Memory B cell (primary cell): ENCODE measurements at regions not wholly inside any gene's neighbourhood (a gene's known extent, or its start where the extent isn't known, plus 50 kb on each side); places are given as distances from the start of the nearest gene placed in this dataset.
"Not testable (repeated sequence)": the region's sequence is repeated elsewhere in the genome, so short reads cannot be mapped to it uniquely, and the experiment has no call there.

Experiments
- ATAC-seq: fragments of 150-1000 bp; cut with Tn5 transposase; 2 replicates; pipeline ENCODE4 v1.10.0; 2021; ENCODE audit warnings: low read depth, mild to moderate bottlenecking, moderate library complexity
- DNase-seq, 2 donors: peaks; one replicate each; pipeline ENCODE4 v3.0.0; 2022; ENCODE audit warnings: low spot score in 2 of 2
- H3K27ac Mint-ChIP-seq: one replicate; pipeline ENCODE4 v1.8.0; 2022; ENCODE audit warnings: mild to moderate bottlenecking, moderate library complexity, mixed read lengths
- H3K27me3 Mint-ChIP-seq: one replicate; pipeline ENCODE4 v1.8.0; 2022; ENCODE audit warnings: mixed read lengths
- H3K36me3 Mint-ChIP-seq: one replicate; pipeline ENCODE4 v1.8.0; 2022; ENCODE audit warnings: mild to moderate bottlenecking, mixed read lengths
- H3K4me1 Mint-ChIP-seq: one replicate; pipeline ENCODE4 v1.8.0; 2022; ENCODE audit warnings: mixed read lengths
- H3K4me3 Mint-ChIP-seq: one replicate; pipeline ENCODE4 v1.8.0; 2022; ENCODE audit warnings: mild to moderate bottlenecking, moderate library complexity, mixed read lengths
- H3K9me3 Mint-ChIP-seq: one replicate; pipeline ENCODE4 v1.8.0; 2022; ENCODE audit warnings: mixed read lengths

DNA sequence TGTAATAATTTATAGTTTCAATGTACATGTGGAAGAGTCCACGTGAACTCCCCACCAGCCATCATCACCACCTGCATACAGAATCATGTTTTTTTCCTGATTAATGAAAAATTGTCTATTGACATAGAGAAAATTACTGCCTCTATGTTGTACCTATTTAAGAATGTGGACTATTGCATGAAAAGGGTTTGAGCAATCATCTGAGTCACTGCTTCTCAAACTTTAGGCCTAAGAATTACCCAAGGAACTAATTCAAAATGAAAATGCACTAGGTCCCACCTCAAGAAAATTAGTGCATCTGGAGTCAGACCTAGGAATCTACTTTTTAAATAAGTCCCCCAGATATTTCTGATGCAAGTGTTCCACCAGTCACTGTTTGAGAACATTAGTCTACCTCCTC, 709.3 kb downstream of the MAT2B start:
- Mint-ChIP-seq H3K9me3 (peaks cover 4% of the 10 kb centered on the region), H3K4me1 (no peaks in the 10 kb centered on the region), H3K27me3 (no peaks in the 10 kb centered on the region), H3K27ac (no peak overlapping the region), H3K36me3 (no peaks in the 10 kb centered on the region), H3K4me3 (no peak overlapping the region)
- ATAC-seq (no peak), DNase-seq (no peak)

- Mint-ChIP-seq H3K36me3 (no peaks in the 10 kb centered on the region), H3K27ac (no peak overlapping the region), H3K9me3 (peaks cover 4% of the 10 kb centered on the region), H3K4me1 (no peaks in the 10 kb centered on the region), H3K27me3 (no peaks in the 10 kb centered on the region), H3K4me3 (no peak overlapping the region)
- ATAC-seq (no peak), DNase-seq (no peak)
Observed at GRCh38 chr5:164217464-164217863, 712.0 kb downstream of the MAT2B start.

GRCh38 chr5:164220522-164220921, 715.1 kb downstream of the MAT2B start:
- Mint-ChIP-seq H3K27me3 (no peaks in the 10 kb centered on the region), H3K9me3 (peaks cover 4% of the 10 kb centered on the region), H3K4me1 (no peaks in the 10 kb centered on the region), H3K36me3 (no peaks in the 10 kb centered on the region), H3K27ac (no peak overlapping the region), H3K4me3 (no peak overlapping the region)
- ATAC-seq (no peak), DNase-seq (no peak)

- no peaks in the 10 kb centered on the region for H3K27me3 Mint-ChIP-seq
- DNase-seq (no peak), ATAC-seq (no peak)
- H3K4me1 Mint-ChIP-seq: no peaks in the 10 kb centered on the region
- H3K36me3 Mint-ChIP-seq: no peaks in the 10 kb centered on the region
- H3K9me3 Mint-ChIP-seq: no peaks in the 10 kb centered on the region
- no peak overlapping the region for H3K4me3 Mint-ChIP-seq
- no peak overlapping the region for H3K27ac Mint-ChIP-seq
Observed at GRCh38 chr5:164224236-164224635, 718.8 kb downstream of the MAT2B start.

DNA sequence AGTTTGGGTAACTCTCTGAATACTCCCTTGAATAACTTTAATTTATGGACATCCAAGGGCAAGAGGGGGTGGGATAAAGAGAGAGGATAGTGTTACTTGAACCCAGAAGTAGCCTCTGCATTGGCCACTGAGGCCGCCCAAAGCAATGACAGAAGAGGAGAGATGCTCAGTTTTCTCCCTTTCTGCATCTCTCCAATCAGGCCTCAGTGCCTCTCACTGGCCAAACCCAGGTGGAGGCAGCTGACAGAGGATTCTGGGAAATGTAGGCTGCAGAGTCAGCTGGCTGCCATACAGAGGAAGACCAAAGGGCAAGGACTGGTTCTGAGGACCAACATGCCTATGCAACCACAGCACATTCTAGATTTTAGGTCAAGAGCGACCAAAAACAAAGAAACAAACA, 719.4 kb downstream of the MAT2B start:
- Mint-ChIP-seq H3K4me3 (no peak overlapping the region), H3K9me3 (no peaks in the 10 kb centered on the region), H3K4me1 (no peaks in the 10 kb centered on the region), H3K36me3 (no peaks in the 10 kb centered on the region), H3K27me3 (no peaks in the 10 kb centered on the region), H3K27ac (no peak overlapping the region)
- ATAC-seq (no peak), DNase-seq (no peak)

DNA sequence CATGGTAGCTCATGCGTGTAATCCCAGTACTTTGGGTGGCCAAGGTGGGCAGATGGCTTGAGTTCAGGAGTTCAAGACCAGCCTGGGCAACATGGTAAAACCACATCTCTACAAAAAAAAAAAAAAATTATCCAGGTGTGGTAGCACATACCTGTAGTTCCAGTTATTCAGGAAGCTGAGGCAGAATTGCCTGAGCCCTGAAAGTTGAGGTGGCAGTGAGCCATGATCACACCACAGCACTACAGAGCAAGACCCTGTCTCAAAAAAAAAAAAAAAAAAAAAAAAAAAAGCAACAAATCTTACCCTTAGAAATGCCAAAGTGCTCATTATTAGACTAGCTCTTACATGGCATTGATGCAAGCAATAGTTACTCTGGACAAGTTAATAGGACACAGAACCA, 724.9 kb downstream of the MAT2B start:
- no peaks in the 10 kb centered on the region for H3K4me1 Mint-ChIP-seq
- DNase-seq: no peak
- no peak for ATAC-seq
- H3K27me3 Mint-ChIP-seq: no peaks in the 10 kb centered on the region
- H3K36me3 Mint-ChIP-seq: no peaks in the 10 kb centered on the region
- no peak overlapping the region for H3K4me3 Mint-ChIP-seq
- H3K9me3 Mint-ChIP-seq: no peaks in the 10 kb centered on the region
- no peak overlapping the region for H3K27ac Mint-ChIP-seq

- Mint-ChIP-seq H3K36me3 (no peaks in the 10 kb centered on the region), H3K4me3 (no peak overlapping the region), H3K27me3 (no peaks in the 10 kb centered on the region), H3K27ac (no peak overlapping the region), H3K4me1 (peaks cover 3% of the 10 kb centered on the region), H3K9me3 (no peaks in the 10 kb centered on the region)
- DNase-seq: no peak
- no peak for ATAC-seq
Observed at GRCh38 chr5:164233791-164234190, 728.4 kb downstream of the MAT2B start.

- H3K27me3 Mint-ChIP-seq: no peaks in the 10 kb centered on the region
Observed at GRCh38 chr5:164234321-164234720, 728.9 kb downstream of the MAT2B start.

DNA sequence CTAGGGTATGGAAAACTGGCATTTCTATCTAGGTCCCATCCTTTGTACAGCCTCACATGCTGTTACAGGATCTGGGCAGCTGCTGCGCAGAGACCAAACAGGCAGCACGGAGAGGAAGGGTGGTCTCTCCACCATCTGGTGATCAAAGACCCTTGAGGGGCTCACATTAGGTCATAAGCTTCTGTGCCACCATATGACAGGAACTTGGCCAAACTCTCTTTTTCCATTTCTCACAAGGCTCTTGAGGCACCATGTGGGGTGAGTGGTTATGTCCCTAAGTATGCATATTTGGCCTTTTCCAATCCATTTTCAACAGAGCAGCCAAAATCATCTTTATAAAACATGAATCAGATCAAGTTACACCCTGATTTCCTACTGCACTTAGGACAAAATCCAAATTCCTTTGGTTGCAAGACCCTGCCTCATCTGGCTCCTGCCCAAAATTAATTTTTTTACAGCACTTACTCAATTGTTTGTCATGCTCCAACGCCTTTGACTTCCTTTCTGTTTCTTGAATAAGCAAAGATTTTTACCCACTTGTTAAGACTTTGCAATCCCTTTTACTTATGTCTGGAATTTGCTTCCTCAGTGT, 730.0 kb downstream of the MAT2B start:
- ATAC-seq: no peak

More at GRCh38 chr5:164234321-164234720, 728.9 kb downstream of the MAT2B start:
- Mint-ChIP-seq H3K36me3 (no peaks in the 10 kb centered on the region), H3K4me1 (peaks cover 3% of the 10 kb centered on the region), H3K9me3 (no peaks in the 10 kb centered on the region), H3K4me3 (no peak overlapping the region), H3K27ac (no peak overlapping the region)
- no peak for DNase-seq
- no peak for ATAC-seq

DNA sequence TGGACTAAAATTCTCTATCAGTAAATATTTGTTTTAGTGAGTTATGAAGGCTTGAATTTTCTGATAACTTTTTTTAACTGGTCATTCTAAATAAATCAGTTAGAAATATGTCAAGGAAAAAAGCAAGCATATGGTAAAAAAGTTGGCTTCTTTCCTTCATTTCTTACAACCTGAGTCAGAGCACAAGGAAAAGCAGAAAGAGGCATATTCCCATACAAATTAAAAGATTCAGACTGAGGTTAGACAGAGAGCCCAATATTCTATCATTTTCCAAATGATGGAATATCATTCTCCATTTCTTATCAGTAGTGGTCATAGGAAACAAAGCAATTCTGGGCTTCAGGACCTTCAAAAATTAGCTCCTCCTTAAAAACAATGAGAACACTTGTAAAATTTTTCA, 732.1 kb downstream of the MAT2B start:
- no peak overlapping the region for H3K4me3 Mint-ChIP-seq
- DNase-seq (no peak), ATAC-seq (no peak)

More for the DNA sequence above, 730.0 kb downstream of the MAT2B start:
- no peak overlapping the region for H3K4me3 Mint-ChIP-seq
- H3K36me3 Mint-ChIP-seq: no peaks in the 10 kb centered on the region
- H3K4me1 Mint-ChIP-seq: peaks cover 5% of the 10 kb centered on the region
- no peaks in the 10 kb centered on the region for H3K27me3 Mint-ChIP-seq
- H3K27ac Mint-ChIP-seq: no peak overlapping the region
- DNase-seq: no peak
- no peaks in the 10 kb centered on the region for H3K9me3 Mint-ChIP-seq

GRCh38 chr5:164251781-164252180, 746.4 kb downstream of the MAT2B start:
- not testable (repeated sequence) for H3K27ac Mint-ChIP-seq, ATAC-seq, DNase-seq, H3K4me3 Mint-ChIP-seq, H3K36me3 Mint-ChIP-seq, H3K27me3 Mint-ChIP-seq, H3K4me1 Mint-ChIP-seq, H3K9me3 Mint-ChIP-seq

More for the DNA sequence above, 732.1 kb downstream of the MAT2B start:
- Mint-ChIP-seq H3K4me1 (peaks cover 5% of the 10 kb centered on the region), H3K9me3 (no peaks in the 10 kb centered on the region), H3K27me3 (no peaks in the 10 kb centered on the region), H3K36me3 (no peaks in the 10 kb centered on the region), H3K27ac (no peak overlapping the region)

- ATAC-seq (no peak), DNase-seq (no peak)
- Mint-ChIP-seq H3K9me3 (peaks cover 1% of the 10 kb centered on the region), H3K36me3 (no peaks in the 10 kb centered on the region), H3K27me3 (peaks cover 2% of the 10 kb centered on the region), H3K4me3 (no peak overlapping the region), H3K27ac (no peak overlapping the region), H3K4me1 (peaks cover 3% of the 10 kb centered on the region)
Observed at GRCh38 chr5:164253764-164254163, 748.3 kb downstream of the MAT2B start.

- Mint-ChIP-seq H3K27me3 (peaks cover 2% of the 10 kb centered on the region), H3K27ac (no peak overlapping the region), H3K4me1 (peaks cover 3% of the 10 kb centered on the region), H3K4me3 (no peak overlapping the region), H3K36me3 (no peaks in the 10 kb centered on the region), H3K9me3 (peaks cover 1% of the 10 kb centered on the region)
- DNase-seq (no peak), ATAC-seq (no peak)
Observed at GRCh38 chr5:164255598-164256213, 750.3 kb downstream of the MAT2B start.

DNA sequence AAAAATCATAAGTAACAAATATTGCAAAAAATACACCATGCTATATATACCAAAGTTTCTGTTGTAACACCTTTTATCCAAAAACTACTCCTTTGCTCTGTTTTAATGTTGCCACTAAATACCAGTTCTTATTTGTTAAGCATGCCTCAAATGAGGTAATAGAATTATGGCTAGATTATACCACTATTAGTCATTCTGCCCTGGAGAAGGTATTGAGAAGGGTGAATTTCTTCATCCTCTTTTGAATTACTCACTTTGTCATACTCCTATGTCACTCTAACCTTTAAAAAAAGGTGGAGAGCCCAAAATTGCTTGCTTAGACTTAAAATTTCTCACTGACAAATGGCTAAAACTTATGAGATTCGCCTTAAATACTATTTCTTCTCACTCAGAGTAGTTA, 750.9 kb downstream of the MAT2B start:
- Mint-ChIP-seq H3K4me1 (peaks cover 3% of the 10 kb centered on the region), H3K36me3 (no peaks in the 10 kb centered on the region), H3K9me3 (peaks cover 1% of the 10 kb centered on the region), H3K4me3 (no peak overlapping the region), H3K27ac (no peak overlapping the region), H3K27me3 (peaks cover 2% of the 10 kb centered on the region)
- DNase-seq (no peak), ATAC-seq (no peak)

GRCh38 chr5:164256954-164257353, 751.5 kb downstream of the MAT2B start:
- no peak overlapping the region for H3K4me3 Mint-ChIP-seq
- H3K27ac Mint-ChIP-seq: no peak overlapping the region
- no peaks in the 10 kb centered on the region for H3K9me3 Mint-ChIP-seq
- H3K27me3 Mint-ChIP-seq: peaks cover 2% of the 10 kb centered on the region
- ATAC-seq (no peak), DNase-seq (no peak)
- H3K36me3 Mint-ChIP-seq: no peaks in the 10 kb centered on the region
- H3K4me1 Mint-ChIP-seq: peaks cover 3% of the 10 kb centered on the region
